Nephron progenitor cell (in vitro differentiated cells): ENCODE measurements at regions not wholly inside any gene's neighbourhood (a gene's known extent, or its start where the extent isn't known, plus 50 kb on each side); places are given as distances from the start of the nearest gene placed in this dataset.
A peak's percentile ranks its signal among the peaks of the same experiment; 100 is the strongest.

Experiments used
- DNase-seq: peaks from one replicate; pipeline ENCODE4 v3.0.0; 2021
- H3K27ac Mint-ChIP-seq: 2 replicates; pipeline ENCODE4 v1.8.0; 2021; ENCODE audit warnings: mild to moderate bottlenecking, moderate library complexity, mixed read lengths
- H3K27me3 Mint-ChIP-seq: 2 replicates; pipeline ENCODE4 v1.8.0; 2021; ENCODE audit warnings: mild to moderate bottlenecking, low read depth, mixed read lengths; ENCODE audit not compliant: poor library complexity
- H3K36me3 Mint-ChIP-seq: 2 replicates; pipeline ENCODE4 v1.8.0; 2021; ENCODE audit warnings: low read depth, mixed read lengths
- H3K4me1 Mint-ChIP-seq: 2 replicates; pipeline ENCODE4 v1.8.0; 2021; ENCODE audit warnings: mixed read lengths
- H3K4me3 Mint-ChIP-seq: 2 replicates; pipeline ENCODE4 v1.8.0; 2021; ENCODE audit warnings: mild to moderate bottlenecking, moderate library complexity, mixed read lengths
- H3K9me3 Mint-ChIP-seq: 2 replicates; pipeline ENCODE4 v1.8.0; 2021; ENCODE audit warnings: mild to moderate bottlenecking, moderate library complexity, mixed read lengths
- CTCF ChIP-seq: fragments of 200-600 bp; sonication (generic); IDR thresholded peaks from 2 replicates; pipeline ENCODE4 v1.5.0; 2021; ENCODE audit warnings: antibody characterized with exemption

- H3K27ac Mint-ChIP-seq: no peak overlapping the region
- peaks cover 3% of the 10 kb centered on the region for H3K9me3 Mint-ChIP-seq
- no peak for DNase-seq
- H3K4me1 Mint-ChIP-seq: peaks cover 43% of the 10 kb centered on the region
- no peak overlapping the region for H3K4me3 Mint-ChIP-seq
- no peak for TF ChIP-seq CTCF
- H3K36me3 Mint-ChIP-seq: no peaks in the 10 kb centered on the region
- H3K27me3 Mint-ChIP-seq: peaks cover 15% of the 10 kb centered on the region
Measured at GRCh38 chr7:95694334-95694733, 78.0 kb upstream of the DYNC1I1 start.

GRCh38 chr7:95693551-95694333, 78.6 kb upstream of the DYNC1I1 start:
- TF ChIP-seq CTCF: no peak
- Mint-ChIP-seq H3K9me3 (no peaks in the 10 kb centered on the region), H3K4me3 (no peak overlapping the region), H3K27me3 (peaks cover 11% of the 10 kb centered on the region), H3K27ac (no peak overlapping the region), H3K4me1 (peaks cover 49% of the 10 kb centered on the region), H3K36me3 (no peaks in the 10 kb centered on the region)
- DNase-seq: no peak

GRCh38 chr7:95691464-95691863, 80.9 kb upstream of the DYNC1I1 start:
- no peaks in the 10 kb centered on the region for H3K36me3 Mint-ChIP-seq
- DNase-seq: no peak
- no peak overlapping the region for H3K4me3 Mint-ChIP-seq
- peaks cover 68% of the 10 kb centered on the region for H3K4me1 Mint-ChIP-seq
- no peak overlapping the region for H3K27ac Mint-ChIP-seq
- H3K27me3 Mint-ChIP-seq: no peaks in the 10 kb centered on the region
- H3K9me3 Mint-ChIP-seq: no peaks in the 10 kb centered on the region
- TF ChIP-seq CTCF: no peak

- peak; percentile 27 for DNase-seq
- no peak overlapping the region for H3K27ac Mint-ChIP-seq
- TF ChIP-seq CTCF: peak; percentile 68
- no peaks in the 10 kb centered on the region for H3K9me3 Mint-ChIP-seq
- H3K27me3 Mint-ChIP-seq: no peaks in the 10 kb centered on the region
- H3K36me3 Mint-ChIP-seq: no peaks in the 10 kb centered on the region
- peaks cover 70% of the 10 kb centered on the region for H3K4me1 Mint-ChIP-seq
- H3K4me3 Mint-ChIP-seq: peak overlapping the region; percentile 69
Measured at GRCh38 chr7:95690367-95690947, 81.9 kb upstream of the DYNC1I1 start.

GRCh38 chr7:95688931-95689495, 83.3 kb upstream of the DYNC1I1 start:
- peak overlapping the region; percentile 58 for H3K27ac Mint-ChIP-seq

More at GRCh38 chr7:95688931-95689495, 83.3 kb upstream of the DYNC1I1 start:
- no peaks in the 10 kb centered on the region for H3K27me3 Mint-ChIP-seq
- H3K9me3 Mint-ChIP-seq: no peaks in the 10 kb centered on the region
- TF ChIP-seq CTCF: no peak
- DNase-seq: no peak
- H3K4me3 Mint-ChIP-seq: no peak overlapping the region
- no peaks in the 10 kb centered on the region for H3K36me3 Mint-ChIP-seq
- peaks cover 72% of the 10 kb centered on the region for H3K4me1 Mint-ChIP-seq
